ENCODE measurements at regions not wholly inside any gene's neighbourhood (a gene's known extent, or its start where the extent isn't known, plus 50 kb on each side); places are given as distances from the start of the nearest gene placed in this dataset.

DNA sequence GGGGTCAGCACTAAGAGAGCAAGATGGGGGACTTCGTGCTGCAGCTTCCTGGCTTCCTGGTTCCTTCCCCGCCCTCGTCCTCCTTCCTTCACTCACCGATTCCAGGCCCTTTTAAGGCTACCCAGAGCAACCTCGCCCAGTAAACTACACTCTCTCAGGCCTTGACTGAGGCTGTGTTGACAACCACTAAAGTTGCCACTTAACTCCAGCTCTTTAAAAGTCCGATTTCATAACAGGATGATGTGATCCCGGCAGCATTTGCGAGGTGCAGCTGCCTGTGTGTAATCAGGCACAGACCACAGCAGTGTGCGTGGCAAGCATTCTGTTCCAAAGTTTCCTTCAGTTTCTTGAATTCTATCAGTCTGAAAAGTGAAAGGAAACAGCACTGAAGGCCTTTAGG lies 110.6 kb downstream of the RAB11FIP2 start:
- Histone ChIP-seq H4K20me1 (ENCODE audit: insufficient read depth) (no peaks in the 10 kb centered on the region), H3K79me2 (ENCODE audit: insufficient read depth) (no peaks in the 10 kb centered on the region), H2AFZ (ENCODE audit: low read depth) (no peak overlapping the region), H3K27me3 (ENCODE audit: insufficient read depth) (no peaks in the 10 kb centered on the region), H3K27ac (ENCODE audit: low read depth in 2 of 2, low read length in 1 of 2) (no peak overlapping the region), H3K9me2 (no peaks in the 10 kb centered on the region), H3K4me1 (ENCODE audit: control insufficient read depth in 1 of 2, insufficient read depth in 2 of 2, low read depth in 1 of 2, low read length in 1 of 2) (no peaks in the 10 kb centered on the region), H3K9me3 (no peaks in the 10 kb centered on the region), H3K4me2 (no peak overlapping the region), H3F3A (replicated peaks; ENCODE audit: insufficient read depth) (no peaks in the 10 kb centered on the region), H3K36me3 (replicated peaks in 1 of 2; ENCODE audit: control insufficient read depth in 1 of 2, insufficient read depth in 2 of 2, low read length in 1 of 2) (no peaks in the 10 kb centered on the region), H3K9ac (no peak overlapping the region), H3K4me3 (ENCODE audit: low read depth in 2 of 2, low read length in 1 of 2) (no peak overlapping the region)
- no peak for DNase-seq
- WGBS (ENCODE audit: low lambda C conversion rate) = 33% methylated on average over 9 of the region's 9 CpGs
- ChIA-PET CTCF (no interaction called here), POLR2A (no interaction called here)
- TF ChIP-seq, protein P1, sequence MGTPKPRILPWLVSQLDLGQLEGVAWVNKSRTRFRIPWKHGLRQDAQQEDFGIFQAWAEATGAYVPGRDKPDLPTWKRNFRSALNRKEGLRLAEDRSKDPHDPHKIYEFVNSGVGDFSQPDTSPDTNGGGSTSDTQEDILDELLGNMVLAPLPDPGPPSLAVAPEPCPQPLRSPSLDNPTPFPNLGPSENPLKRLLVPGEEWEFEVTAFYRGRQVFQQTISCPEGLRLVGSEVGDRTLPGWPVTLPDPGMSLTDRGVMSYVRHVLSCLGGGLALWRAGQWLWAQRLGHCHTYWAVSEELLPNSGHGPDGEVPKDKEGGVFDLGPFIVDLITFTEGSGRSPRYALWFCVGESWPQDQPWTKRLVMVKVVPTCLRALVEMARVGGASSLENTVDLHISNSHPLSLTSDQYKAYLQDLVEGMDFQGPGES (IDR thresholded peaks at IDR 0.05; ENCODE audit: low read depth, low read length) = no peak
- TF ChIP-seq ZBTB33 (IDR thresholded peaks at IDR 0.05; ENCODE audit: borderline replicate concordance, low read depth) (no peak), JUND (IDR thresholded peaks at IDR 0.05) (no peak), NRF1 (IDR thresholded peaks at IDR 0.05; ENCODE audit: low read depth, low read length) (no peak), FOXM1 (IDR thresholded peaks at IDR 0.05; ENCODE audit: low read depth) (no peak), REST (IDR thresholded peaks at IDR 0.05; ENCODE audit: low read depth, low read length) (no peak)

- no peak for DNase-seq
- Histone ChIP-seq H3K9ac (no peak overlapping the region), H3K9me3 (no peaks in the 10 kb centered on the region), H2AFZ (ENCODE audit: low read depth) (no peak overlapping the region), H3F3A (replicated peaks; ENCODE audit: insufficient read depth) (no peaks in the 10 kb centered on the region), H3K36me3 (replicated peaks in 1 of 2; ENCODE audit: control insufficient read depth in 1 of 2, insufficient read depth in 2 of 2, low read length in 1 of 2) (no peaks in the 10 kb centered on the region), H4K20me1 (ENCODE audit: insufficient read depth) (no peaks in the 10 kb centered on the region), H3K27ac (ENCODE audit: low read depth in 2 of 2, low read length in 1 of 2) (no peak overlapping the region), H3K4me1 (ENCODE audit: control insufficient read depth in 1 of 2, insufficient read depth in 2 of 2, low read depth in 1 of 2, low read length in 1 of 2) (no peaks in the 10 kb centered on the region), H3K4me2 (no peak overlapping the region), H3K9me2 (no peaks in the 10 kb centered on the region), H3K79me2 (ENCODE audit: insufficient read depth) (no peaks in the 10 kb centered on the region), H3K27me3 (ENCODE audit: insufficient read depth) (no peaks in the 10 kb centered on the region), H3K4me3 (ENCODE audit: low read depth in 2 of 2, low read length in 1 of 2) (no peak overlapping the region)
- WGBS (ENCODE audit: low lambda C conversion rate) = 30% methylated on average over 4 of the region's 4 CpGs
- POLR2A ChIA-PET = no interaction called here
- no peak for TF ChIP-seq MXI1 (IDR thresholded peaks at IDR 0.05; ENCODE audit: low read depth, low read length)
- TF ChIP-seq NFIC (IDR thresholded peaks at IDR 0.05; ENCODE audit: borderline replicate concordance) = no peak
- no peak for TF ChIP-seq FOXM1 (IDR thresholded peaks at IDR 0.05; ENCODE audit: low read depth)
- CTCF ChIA-PET = no interaction called here
These were observed 110.2 kb downstream of the RAB11FIP2 start for GRCh38 chr10:117936566-117936965.

Measured in SK-N-SH (cell line).